Renal pelvis (tissue), 1 donor: ENCODE measurements at regions not wholly inside any gene's neighbourhood (a gene's known extent, or its start where the extent isn't known, plus 50 kb on each side); places are given as distances from the start of the nearest gene placed in this dataset.

ENCODE experiments used
- DNase-seq: peaks from one replicate; pipeline ENCODE4 v3.0.0-alpha.2; 2013

DNA sequence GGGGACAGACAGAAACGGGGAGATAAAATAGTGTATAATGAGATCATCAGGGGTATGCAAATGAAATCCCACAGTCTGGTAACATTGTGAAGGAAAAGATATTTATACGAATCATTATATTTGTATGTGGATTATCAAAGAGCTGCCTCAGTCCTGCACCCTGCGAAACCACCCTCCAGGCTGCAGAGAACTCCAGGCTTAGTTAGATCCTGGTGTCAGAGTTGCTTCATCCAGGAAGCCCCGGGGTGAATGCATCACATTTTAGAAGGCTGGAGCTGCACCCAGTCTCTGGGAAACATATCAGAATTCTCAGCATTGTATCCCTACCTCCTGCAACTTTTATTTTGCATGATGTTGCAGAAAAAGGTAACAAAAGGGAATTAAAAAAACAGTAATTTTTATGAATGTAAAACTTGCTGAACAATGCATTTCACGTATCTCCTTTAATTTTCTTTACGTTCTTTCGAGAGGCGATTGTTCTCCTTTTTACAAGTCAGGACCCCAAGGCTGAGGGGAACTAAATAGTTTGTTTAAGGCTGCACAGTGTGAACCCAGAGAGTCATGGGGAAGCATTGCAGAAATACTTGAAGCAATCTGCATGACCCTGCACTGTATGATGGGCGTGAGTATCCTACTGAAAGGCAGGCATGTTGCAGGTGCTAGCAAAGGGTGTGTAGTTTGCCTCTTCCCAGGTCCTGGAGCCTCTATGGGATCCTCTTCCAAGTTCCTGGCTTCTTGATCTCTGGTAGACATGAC is 299.5 kb upstream of the CLNK start:
- DNase-seq = no peak

DNA sequence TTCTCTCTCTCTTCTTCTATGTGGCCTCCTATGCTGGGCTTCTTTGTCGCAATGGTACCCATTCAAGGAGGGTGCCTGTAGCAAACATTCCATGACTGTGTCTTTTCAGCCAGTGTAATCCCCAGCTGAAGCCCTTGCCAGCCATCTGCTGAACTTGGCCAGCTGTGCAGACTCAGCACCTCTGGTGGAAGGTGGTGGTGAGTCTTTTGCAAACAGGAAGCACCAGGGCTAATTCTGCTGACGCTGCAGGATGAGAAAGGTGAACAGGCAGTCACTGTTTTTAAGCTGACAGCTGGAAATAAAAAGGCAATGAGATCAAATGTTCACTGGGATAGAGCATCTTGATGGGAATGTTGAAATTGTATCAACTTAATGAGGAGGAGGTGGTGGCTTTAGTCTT is 298.7 kb upstream of the CLNK start:
- DNase-seq = no peak

DNA sequence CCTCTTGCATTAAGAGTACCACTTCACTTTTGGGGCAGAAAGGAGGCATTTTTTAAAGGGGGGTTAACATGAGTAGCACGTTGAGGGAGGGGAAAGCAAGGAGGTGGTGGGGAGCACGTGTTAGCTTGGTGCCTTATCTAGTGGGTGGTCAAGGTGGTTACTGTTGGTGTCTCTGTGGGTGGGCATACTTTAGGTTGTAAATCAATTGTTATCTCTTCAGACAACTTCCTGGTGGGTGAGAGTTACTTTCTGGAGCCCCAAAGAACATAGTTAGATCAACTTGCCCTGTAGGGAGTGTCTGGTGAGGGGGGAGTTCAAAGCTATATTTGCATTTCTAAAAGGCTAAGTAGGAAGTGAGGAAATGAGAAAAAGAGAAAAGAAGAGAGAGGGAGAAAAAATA is 297.7 kb upstream of the CLNK start:
- DNase-seq = no peak

DNA sequence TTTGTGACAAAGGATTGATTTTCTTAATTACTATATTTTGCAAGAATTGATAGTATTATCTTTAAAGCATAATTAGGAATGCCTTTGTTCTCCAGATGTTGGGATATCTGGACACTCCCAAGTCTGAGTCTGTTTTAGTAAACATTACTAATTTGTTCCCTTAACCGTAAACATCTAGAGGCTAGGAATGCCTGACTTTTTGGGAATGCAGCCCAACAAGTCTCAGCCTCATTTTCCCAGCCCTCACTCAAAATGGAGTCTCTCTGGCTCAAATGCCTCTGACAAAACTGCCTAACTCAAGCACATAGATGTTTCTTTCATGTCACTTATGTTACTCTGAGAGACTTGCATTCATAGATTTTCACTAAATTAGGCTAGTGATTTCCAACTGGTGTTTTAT is 297.0 kb upstream of the CLNK start:
- DNase-seq = no peak

DNA sequence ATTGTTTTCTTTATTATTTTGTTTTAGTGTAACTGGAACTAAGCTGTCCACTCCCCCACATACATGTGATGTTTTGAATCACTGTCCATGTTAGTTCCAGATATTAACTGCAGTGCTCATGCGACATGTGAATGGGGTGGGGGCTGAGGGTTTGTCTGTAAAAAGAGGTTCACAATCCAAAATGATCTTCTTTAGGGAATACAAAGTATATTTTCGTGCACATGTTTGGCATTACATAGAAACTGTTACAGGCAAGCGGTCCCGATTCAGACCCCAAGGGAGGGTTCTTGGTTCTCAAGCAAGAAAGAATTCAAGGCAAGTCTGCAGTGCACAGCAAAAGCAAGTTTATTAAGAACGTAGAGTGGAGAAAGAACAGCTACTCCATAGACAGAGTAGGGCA is 296.5 kb upstream of the CLNK start:
- no peak for DNase-seq

DNA sequence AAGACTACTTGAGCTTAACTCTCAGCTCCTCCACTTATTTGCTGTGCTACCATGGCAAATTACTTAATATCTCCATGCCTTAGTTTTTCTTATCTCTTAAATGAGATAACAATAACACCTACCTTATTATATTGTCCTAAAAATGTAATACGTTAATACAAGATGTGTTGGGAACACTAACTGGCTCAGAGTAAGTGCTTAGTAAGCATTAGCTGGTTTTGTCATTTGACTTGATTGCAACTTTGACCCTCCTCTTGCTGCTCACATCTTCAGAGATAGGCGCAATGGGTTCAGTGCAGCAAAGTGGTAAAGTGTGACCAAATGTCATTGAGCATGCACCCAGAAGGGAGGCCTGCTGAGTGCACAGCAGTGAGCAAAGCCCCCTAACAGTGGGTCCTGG is 294.5 kb upstream of the CLNK start:
- DNase-seq = no peak

DNA sequence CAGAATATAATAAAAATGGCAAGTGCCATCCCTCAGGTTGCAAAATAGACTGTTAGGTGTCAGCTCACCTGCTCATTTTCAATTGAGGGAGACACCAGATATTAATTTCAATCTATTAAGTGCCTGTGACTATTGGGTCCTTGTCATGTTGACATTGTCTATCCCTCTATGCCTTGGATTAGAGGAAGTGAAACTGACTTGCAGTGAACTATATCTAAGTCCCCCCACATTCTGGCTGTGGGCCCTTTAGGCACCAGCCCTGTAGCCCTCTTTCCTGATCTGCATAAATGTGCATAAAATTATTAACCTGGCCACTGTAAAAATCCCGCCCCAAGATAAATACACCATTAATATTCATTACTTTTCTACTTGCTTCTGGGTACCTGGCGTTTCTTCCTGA is 293.0 kb upstream of the CLNK start:
- DNase-seq = no peak

DNA sequence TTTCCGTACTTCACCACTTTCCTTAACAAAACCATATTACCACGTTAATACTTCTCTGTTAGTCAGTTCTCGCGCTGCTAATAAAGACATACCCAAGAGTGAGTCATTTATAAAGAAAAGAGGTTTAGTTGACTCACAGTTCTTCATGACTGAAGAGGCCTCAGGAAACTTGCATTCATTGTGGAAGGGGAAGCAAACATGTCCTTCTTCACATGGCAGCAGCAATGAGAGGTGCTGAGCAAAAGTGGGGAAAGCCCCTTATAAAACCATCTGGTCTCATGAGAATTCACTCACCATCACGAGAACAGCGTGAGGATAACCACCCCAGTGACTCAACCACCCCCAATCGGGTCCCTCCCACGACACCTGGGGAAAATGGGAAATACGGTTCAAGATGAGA is 289.8 kb upstream of the CLNK start:
- DNase-seq = no peak

DNA sequence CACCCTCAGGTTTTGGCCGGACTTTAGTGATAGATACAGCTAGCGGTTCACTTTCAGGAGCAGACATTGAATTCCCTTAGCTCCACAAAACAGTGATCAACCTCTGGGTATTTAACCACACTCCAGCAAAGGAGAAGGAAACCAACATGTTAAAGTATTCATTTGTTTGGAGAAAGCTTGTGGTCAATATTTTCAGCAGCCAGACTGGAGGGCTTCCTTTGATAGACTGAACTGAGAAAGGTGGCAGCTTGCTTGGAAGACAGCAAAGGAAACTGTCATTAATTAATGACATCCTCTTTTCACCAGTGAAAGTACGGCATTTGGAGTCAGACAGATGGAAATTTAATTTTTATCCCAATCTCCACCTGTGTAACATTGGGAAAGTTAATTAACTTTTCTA is 289.1 kb upstream of the CLNK start:
- no peak for DNase-seq

DNA sequence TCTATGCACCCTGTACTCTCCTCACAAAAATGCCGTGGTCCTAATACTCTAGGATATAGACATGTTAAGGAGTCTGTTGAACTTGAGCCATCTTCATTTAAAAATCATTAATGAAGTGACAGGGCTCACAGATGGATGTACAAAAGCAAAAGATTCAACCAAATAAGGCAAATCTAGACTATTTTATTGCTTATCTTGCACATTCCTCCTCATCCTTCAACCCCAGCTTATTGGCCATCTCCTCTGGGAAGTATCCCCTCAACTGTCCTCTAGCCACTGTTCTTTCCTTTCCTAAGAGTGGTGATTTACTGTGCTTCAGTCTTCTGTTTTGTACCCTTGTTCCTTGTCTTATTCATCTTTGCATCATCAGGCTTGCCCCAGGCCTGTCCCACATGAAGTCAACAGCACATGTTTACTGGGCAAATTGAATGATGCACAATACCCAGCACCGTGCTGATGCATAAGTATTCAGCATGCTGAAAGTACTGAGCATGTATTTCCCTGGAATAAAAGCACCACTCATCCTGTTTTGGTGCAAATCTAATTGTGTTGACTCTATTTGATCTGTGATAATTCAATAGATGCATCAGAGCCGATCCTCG is 287.3 kb upstream of the CLNK start:
- no peak for DNase-seq

DNA sequence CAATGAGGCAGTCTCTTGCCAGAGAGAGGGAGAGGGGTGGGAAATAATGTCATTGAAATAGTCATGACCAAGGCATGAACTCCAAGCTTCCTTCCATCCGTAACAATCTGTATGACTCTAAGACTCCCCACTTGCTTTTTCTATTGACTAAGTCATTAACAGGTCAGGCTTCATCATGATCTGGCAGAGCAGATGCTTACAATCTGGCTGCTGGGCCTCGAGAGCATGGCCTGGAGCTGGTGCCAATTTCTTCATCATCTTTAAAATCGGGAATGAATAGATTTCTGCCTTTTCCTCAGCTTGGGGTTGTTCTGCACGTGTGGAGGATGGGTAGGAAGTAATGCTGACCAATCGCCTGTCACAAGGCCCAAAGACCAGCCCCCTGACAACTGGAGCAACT is 280.6 kb upstream of the CLNK start:
- DNase-seq = no peak

DNA sequence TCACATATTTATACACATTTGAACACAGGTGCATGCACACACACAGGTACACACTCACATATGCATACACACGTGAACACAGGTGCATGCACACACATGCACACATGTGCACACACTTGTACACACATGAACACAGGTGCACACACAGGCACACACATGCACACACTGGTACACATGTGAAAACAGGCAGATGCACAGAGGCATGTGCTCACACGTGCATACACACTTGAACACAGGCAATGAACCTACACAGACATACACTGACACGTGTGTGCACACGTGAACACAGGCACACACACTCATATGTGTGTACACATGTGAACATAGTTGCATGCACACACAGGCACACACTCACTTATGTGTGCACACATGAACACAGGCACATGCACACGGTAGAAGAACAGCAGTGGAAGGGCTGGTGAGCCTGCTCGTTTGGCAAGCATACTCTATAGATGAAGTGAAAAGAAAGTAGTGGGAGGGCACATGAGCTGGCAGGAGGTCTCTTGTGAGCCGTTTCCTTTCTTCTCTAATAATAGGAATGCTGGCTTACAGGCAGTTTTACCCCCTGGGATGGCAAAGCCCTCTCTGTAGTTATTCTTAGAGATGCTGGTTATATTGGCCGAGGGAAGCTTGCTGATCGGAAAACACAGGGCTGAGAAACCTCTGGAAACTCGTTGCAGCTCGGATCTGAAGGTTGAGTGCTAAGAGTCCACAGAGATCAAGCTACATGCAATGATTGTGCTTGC is 279.6 kb upstream of the CLNK start:
- no peak for DNase-seq

DNA sequence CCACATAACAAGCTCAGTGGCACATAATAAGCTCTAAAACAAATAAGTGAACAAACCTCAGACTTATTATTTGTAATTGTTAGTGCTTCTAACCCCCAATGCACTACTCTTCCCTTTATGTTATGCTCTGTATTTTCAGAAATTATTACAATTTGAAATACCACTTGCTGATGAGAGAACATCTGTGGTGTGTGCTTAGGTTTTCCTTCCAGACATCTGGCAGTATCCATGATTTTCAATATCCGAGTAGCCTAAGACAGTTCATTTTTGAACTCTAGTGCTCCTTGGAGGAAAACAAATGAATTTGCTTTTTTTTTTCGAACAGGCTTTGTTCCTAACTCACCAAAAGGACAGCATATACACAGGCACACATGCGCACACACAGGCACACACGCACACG is 278.7 kb upstream of the CLNK start:
- no peak for DNase-seq

DNA sequence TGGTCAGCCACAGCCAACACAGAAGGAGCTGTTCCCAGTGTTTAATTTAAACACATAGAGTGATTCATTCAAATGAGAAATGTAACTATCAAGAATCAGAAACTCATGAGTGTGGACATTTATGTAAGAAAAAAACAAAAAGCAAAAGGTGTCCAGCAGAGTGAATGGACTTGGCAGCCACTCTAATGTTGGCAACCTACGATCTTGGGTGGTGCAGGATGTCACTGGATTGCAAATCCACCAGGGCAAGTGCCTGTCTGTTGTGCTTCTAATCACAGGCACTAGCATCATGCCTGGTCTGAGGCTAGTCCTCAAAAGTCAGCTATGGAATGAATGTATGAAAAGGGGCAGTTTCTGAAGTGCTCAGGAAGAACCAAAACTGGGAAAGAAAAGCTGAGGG is 277.7 kb upstream of the CLNK start:
- no peak for DNase-seq

DNA sequence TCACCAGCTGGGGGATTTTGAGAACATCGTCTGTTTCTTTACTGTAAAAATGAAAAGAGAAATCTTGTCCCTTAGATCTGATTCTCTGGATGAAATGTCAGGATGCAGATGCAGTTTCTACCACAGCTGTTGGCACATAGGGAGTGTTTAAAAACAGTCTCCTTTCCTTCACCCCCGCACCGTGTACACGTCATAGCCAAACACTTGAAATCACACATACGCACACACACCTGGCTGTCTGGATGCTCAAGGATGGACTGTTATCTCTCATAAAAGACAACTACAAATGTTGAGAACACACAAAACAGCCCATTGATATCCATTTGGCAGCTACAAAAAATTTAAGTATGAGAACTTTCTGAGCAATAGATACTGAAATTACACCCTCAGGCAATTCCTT is 275.8 kb upstream of the CLNK start:
- no peak for DNase-seq

DNA sequence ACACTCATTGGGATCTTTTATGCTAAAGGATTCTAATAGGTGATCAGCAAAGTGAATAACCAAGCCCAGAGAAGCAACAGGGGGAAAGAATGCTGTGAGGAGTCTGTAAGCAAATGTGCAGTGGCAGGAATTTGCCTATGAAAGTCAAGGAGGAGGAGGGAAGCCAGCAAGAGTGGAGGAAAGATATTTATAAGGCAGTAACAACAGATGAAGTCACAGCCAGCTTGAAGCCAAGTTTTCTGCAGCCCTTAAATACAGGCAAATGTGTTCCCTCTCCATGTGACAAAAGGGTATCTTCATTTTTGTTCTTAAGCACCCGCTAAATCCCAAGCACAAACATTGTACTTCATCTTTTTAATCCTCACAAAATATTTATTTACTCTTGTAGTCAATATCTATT is 275.0 kb upstream of the CLNK start:
- no peak for DNase-seq

DNA sequence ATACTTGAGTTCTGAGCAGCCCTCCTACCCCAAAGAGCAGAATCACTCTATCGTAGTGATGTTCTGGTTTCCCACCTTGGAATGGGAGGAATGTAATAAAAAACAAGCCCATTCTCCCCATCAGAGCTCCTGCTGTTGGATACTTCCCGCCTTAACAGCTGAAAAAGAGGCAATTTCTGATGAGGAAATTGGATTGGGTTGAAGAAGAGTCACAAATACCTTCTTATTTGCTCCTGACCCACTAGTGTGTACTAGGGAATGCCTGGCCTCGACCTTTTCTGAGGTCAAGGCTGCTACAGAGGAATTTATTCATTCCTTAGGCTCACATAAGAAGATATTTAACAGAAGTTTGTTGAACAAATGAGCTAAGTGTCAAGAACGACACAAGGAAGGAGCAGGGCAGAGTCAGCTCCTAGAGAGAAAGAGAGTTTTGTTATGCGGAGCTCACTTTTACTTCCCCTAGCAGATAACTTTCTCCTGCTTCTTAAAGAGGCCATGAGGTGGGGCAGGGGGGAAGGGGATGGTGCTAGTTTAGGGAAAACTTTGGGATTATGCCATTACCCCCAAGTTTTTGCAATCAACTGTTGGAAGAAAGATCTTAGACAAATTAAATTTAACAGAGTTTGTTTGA is 273.8 kb upstream of the CLNK start:
- DNase-seq = no peak

DNA sequence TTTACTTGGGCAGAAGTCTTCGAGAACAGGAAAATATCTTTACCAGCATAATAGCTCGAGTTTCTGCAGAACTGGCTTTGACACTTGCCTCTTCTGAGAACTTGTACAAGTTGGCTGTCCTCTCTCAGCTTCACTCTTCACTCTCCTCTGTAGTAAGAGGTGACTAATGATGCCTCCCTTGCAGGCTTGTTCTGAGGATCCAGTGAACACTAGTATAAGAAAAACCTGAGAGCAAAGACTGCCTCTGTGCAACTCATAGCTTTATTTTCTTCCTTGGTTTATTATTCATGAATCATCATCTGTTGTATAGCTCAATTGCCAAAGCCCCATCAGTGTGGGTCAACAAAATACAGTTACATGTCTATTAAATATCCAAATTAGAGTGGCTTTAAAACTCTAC is 266.7 kb upstream of the CLNK start:
- DNase-seq = no peak

DNA sequence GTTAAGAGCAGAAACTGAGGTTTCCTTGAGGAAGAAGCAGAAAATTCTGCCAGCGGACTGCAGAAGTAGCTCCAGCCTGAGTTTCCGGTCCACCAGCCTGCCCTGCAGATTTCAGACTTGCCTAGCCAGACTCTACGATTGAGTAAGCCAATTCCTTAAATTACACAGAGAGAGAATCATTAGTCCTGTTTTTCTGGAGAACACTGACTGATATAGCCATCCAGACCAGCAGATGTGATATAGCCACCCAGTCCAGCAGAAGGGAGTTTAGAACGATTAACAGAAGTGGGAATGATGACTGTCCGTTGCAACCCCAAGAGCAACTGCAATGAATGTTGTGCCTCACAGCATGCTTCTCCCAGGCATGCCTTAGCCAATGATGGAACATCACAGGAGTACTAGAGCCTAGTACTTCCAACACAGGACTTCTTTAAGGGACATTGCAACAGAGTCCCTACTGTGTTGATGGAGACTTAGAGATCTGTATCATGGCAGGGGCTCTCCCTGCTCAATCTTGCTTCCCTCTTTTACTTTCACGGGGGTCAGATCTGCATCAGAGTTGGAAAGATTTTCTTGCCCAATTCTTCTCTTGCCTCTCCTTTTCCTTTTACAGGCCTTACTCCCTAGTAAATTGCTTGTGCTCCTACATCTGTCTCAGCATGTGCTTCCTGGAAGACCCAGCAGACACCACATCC is 264.6 kb upstream of the CLNK start:
- DNase-seq = no peak

DNA sequence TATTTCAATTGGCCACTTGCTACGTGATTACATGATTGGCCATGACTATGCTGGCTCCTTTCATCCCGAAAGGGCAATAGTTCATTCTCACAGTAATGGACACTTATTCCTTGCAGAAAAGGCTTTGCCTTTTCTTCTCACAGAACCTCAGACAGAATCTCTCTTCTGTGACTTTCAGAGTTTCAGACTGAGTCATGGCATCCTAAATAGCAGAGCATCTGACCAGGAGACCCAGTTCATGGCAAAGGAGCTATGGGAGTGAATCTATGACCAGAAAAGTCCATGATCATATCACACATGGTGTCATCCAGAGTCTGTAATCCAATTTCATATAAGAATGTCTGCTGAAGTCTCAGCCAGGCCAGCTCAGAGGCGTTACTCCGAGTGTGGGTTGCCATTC is 263.3 kb upstream of the CLNK start:
- no peak for DNase-seq

DNA sequence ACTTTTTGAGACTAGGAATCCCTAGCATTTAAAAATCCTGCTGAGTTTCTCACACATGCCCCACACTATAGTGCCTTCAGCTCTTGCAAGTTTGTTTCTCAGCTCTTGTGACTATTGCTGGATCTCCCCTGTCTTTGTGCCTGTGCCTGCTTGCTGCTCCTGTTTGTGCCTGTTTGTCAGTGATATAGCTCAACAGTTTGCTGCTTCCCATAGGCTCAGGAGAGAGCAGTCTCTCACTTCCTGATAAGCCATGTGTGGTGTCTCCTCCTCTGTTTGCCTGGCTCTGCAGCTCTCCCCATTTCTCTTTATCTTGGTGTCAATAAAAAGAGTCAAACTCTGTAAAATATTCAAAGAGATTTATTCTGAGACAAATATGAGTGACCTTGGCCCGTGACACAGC is 259.8 kb upstream of the CLNK start:
- DNase-seq = no peak

DNA sequence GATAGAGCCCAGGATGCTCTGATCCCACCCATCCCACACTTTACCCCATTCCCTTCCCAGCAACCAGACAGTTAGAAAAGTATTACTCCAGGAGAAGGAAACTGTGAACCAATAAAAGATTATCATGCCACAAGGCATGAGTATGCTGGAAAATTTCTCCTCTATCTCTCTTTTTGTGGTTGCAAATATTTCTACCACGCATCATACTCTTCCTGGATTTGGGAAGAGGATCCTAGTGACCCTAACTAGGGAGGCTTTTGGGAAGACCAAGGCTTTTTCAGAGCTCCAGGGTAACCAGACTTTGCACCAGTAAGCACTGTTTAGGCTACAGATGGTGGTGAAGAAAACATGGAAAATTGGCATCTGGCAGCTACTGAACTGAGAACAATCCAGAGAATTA is 257.6 kb upstream of the CLNK start:
- no peak for DNase-seq
